ENCODE measurements at regions not wholly inside any gene's neighbourhood (a gene's known extent, or its start where the extent isn't known, plus 50 kb on each side); places are given as distances from the start of the nearest gene placed in this dataset.

DNA sequence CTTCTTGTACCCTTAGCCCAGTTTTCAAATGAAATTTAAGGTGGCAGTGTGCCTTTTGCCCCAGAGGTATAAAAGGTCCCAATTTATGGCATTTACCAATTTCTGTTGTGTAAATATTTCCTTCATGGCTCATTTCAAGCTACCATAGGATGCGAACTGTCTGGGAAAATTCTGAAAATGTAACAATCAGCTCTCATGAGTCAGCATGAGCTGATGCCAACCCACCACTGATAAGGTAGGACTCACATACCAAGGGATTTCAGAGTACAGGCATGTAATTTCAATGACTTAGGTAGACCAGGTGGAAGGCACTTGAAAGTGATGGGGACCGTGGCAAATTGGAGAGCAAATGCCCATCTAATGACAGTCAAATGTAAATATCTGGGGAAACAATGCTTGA lies 169.5 kb downstream of the TTC8 start:
- Mint-ChIP-seq H3K4me3 (ENCODE audit: unreplicated experiment) (no peak overlapping the region), H3K27ac (ENCODE audit: unreplicated experiment) (peak overlapping the region; percentile 4), H3K4me1 (ENCODE audit: low read depth, unreplicated experiment) (peaks cover 5% of the 10 kb centered on the region), H3K9me3 (ENCODE audit: unreplicated experiment) (peaks cover 6% of the 10 kb centered on the region), H3K36me3 (ENCODE audit: low read depth, unreplicated experiment) (peaks cover 2% of the 10 kb centered on the region), H3K27me3 (ENCODE audit: low read depth, unreplicated experiment) (peaks cover 2% of the 10 kb centered on the region)
- H3K9me3 ChIP-seq (ENCODE audit: insufficient read depth, low read depth, low read length), result no peaks in the 10 kb centered on the region
- no peak for TF ChIP-seq EZH2 (IDR thresholded peaks at IDR 0.05; ENCODE audit: insufficient read depth, low read length)
- TF ChIP-seq, protein P1, sequence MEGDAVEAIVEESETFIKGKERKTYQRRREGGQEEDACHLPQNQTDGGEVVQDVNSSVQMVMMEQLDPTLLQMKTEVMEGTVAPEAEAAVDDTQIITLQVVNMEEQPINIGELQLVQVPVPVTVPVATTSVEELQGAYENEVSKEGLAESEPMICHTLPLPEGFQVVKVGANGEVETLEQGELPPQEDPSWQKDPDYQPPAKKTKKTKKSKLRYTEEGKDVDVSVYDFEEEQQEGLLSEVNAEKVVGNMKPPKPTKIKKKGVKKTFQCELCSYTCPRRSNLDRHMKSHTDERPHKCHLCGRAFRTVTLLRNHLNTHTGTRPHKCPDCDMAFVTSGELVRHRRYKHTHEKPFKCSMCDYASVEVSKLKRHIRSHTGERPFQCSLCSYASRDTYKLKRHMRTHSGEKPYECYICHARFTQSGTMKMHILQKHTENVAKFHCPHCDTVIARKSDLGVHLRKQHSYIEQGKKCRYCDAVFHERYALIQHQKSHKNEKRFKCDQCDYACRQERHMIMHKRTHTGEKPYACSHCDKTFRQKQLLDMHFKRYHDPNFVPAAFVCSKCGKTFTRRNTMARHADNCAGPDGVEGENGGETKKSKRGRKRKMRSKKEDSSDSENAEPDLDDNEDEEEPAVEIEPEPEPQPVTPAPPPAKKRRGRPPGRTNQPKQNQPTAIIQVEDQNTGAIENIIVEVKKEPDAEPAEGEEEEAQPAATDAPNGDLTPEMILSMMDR (IDR thresholded peaks at IDR 0.05; ENCODE audit: insufficient read depth, low read depth, low read length), result no peak
- peak overlapping the region; percentile 44 for H3K4me2 ChIP-seq (ENCODE audit: low read length)
- no peaks in the 10 kb centered on the region for H3K79me2 ChIP-seq (ENCODE audit: insufficient read depth, low read length)
- peak overlapping the region; percentile 23 for H3K27ac ChIP-seq (ENCODE audit: low read depth, low read length)
- no peaks in the 10 kb centered on the region for H3K27me3 ChIP-seq (ENCODE audit: insufficient read depth, low read length)
- peaks cover 19% of the 10 kb centered on the region for H3K4me1 ChIP-seq (ENCODE audit: insufficient read depth, low read length)
- no peaks in the 10 kb centered on the region for H4K20me1 ChIP-seq (ENCODE audit: insufficient read depth, low read length)
- no peak overlapping the region for H2AFZ ChIP-seq (ENCODE audit: low read depth, low read length)
- FAIRE-seq, result no peak
- no peak overlapping the region for H3K4me3 ChIP-seq (ENCODE audit: insufficient read depth, low read depth, low read length)
- DNase-seq (ENCODE audit: low read depth), result peak; percentile 87
- H3K9ac ChIP-seq (ENCODE audit: low read length), result peak overlapping the region; percentile 8
- H3K36me3 ChIP-seq (ENCODE audit: insufficient read depth, low read length), result no peaks in the 10 kb centered on the region

DNA sequence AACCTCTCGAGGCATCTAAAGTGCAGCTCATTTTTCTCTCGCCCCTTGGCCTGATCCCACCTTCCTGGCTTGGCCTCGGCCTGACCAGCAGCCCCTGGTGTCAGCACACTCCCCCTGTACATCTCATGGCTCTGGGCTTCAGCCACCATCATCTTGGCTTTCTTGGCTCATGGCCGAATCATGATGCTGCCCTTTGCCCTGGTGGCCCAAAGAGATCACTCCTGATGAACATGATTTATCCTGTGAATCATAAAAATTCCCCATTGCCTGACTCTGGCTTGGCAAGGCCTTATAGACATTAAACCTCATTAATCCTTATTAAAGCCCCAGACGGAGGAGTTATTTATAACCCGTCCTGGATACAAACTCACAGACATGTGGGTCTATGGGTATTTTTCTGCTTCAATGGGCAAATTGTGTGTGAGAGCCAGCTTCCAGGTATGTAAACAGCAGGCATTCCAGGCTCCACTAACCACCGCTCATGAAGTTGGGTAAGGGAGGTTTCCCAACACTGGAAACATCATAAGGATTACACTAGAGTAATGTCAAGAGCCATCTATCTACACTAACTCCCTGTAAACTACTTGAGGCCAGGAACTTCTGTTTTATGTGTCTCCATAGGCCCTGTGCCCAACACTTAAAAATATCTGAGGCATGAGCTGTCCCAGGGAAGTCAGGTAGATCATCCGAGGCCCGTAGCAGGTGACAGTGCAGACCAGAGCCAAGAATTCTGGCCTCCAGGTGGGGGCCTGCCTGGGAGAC lies 171.2 kb downstream of the TTC8 start:
- H3K79me2 ChIP-seq (ENCODE audit: insufficient read depth, low read length), result no peaks in the 10 kb centered on the region
- Mint-ChIP-seq H3K4me3 (ENCODE audit: unreplicated experiment) (no peak overlapping the region), H3K9me3 (ENCODE audit: unreplicated experiment) (peaks cover 14% of the 10 kb centered on the region), H3K27me3 (ENCODE audit: low read depth, unreplicated experiment) (peaks cover 2% of the 10 kb centered on the region), H3K27ac (ENCODE audit: unreplicated experiment) (no peak overlapping the region), H3K36me3 (ENCODE audit: low read depth, unreplicated experiment) (peaks cover 4% of the 10 kb centered on the region), H3K4me1 (ENCODE audit: low read depth, unreplicated experiment) (peaks cover 11% of the 10 kb centered on the region)
- peak overlapping the region; percentile 24 for H3K9ac ChIP-seq (ENCODE audit: low read length)
- peak; percentile 99 for DNase-seq (ENCODE audit: low read depth)
- peak; percentile 39 for FAIRE-seq
- no peak for TF ChIP-seq EZH2 (IDR thresholded peaks at IDR 0.05; ENCODE audit: insufficient read depth, low read length)
- TF ChIP-seq, protein P1 (IDR thresholded peaks at IDR 0.05; ENCODE audit: insufficient read depth, low read depth, low read length), result no peak
- H3K27ac ChIP-seq (ENCODE audit: low read depth, low read length), result peak overlapping the region; percentile 45
- H3K4me3 ChIP-seq (ENCODE audit: insufficient read depth, low read depth, low read length), result no peak overlapping the region
- no peaks in the 10 kb centered on the region for H3K27me3 ChIP-seq (ENCODE audit: insufficient read depth, low read length)
- H4K20me1 ChIP-seq (ENCODE audit: insufficient read depth, low read length), result no peaks in the 10 kb centered on the region
- no peaks in the 10 kb centered on the region for H3K9me3 ChIP-seq (ENCODE audit: insufficient read depth, low read depth, low read length)
- H3K4me2 ChIP-seq (ENCODE audit: low read length), result no peak overlapping the region
- H3K4me1 ChIP-seq (ENCODE audit: insufficient read depth, low read length), result peaks cover 27% of the 10 kb centered on the region
- H3K36me3 ChIP-seq (ENCODE audit: insufficient read depth, low read length), result no peaks in the 10 kb centered on the region
- peak overlapping the region; percentile 2 for H2AFZ ChIP-seq (ENCODE audit: low read depth, low read length)

DNA sequence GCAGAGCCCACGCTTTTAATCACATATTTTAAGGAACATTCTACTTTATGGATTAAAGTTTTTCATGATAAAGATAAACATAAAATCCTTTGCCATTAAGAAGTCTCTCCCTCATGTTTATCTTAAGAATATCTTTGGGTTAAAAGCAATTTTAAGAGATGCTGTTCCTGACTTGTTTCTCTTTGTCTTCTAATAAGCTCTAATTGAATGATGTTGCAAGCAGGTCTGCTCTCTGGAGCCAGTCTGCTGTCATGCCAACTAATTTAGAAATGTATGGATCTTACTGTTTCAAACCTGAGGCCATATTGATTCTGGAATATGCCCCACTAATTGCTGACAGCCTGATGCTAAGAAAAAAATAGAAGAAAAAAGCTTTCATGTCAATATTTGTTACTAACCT lies 173.6 kb downstream of the TTC8 start:
- Mint-ChIP-seq H3K4me3 (ENCODE audit: unreplicated experiment) (no peak overlapping the region), H3K4me1 (ENCODE audit: low read depth, unreplicated experiment) (peaks cover 17% of the 10 kb centered on the region)

More for the DNA sequence above, 173.6 kb downstream of the TTC8 start:
- Histone ChIP-seq H3K36me3 (ENCODE audit: insufficient read depth, low read length) (no peaks in the 10 kb centered on the region), H3K27me3 (ENCODE audit: insufficient read depth, low read length) (no peaks in the 10 kb centered on the region), H3K4me1 (ENCODE audit: insufficient read depth, low read length) (peaks cover 36% of the 10 kb centered on the region), H3K79me2 (ENCODE audit: insufficient read depth, low read length) (no peaks in the 10 kb centered on the region), H3K4me3 (ENCODE audit: insufficient read depth, low read depth, low read length) (no peak overlapping the region), H3K9ac (ENCODE audit: low read length) (no peak overlapping the region), H3K9me3 (ENCODE audit: insufficient read depth, low read depth, low read length) (no peaks in the 10 kb centered on the region), H2AFZ (ENCODE audit: low read depth, low read length) (no peak overlapping the region), H3K4me2 (ENCODE audit: low read length) (no peak overlapping the region), H4K20me1 (ENCODE audit: insufficient read depth, low read length) (no peaks in the 10 kb centered on the region), H3K27ac (ENCODE audit: low read depth, low read length) (no peak overlapping the region)
- no peak for TF ChIP-seq EZH2 (IDR thresholded peaks at IDR 0.05; ENCODE audit: insufficient read depth, low read length)
- TF ChIP-seq, protein P1 (IDR thresholded peaks at IDR 0.05; ENCODE audit: insufficient read depth, low read depth, low read length), result no peak
- FAIRE-seq (no peak), DNase-seq (ENCODE audit: low read depth) (no peak)
- Mint-ChIP-seq H3K27ac (ENCODE audit: unreplicated experiment) (no peak overlapping the region), H3K9me3 (ENCODE audit: unreplicated experiment) (peaks cover 14% of the 10 kb centered on the region), H3K36me3 (ENCODE audit: low read depth, unreplicated experiment) (peaks cover 6% of the 10 kb centered on the region), H3K27me3 (ENCODE audit: low read depth, unreplicated experiment) (no peaks in the 10 kb centered on the region)

Data from astrocyte (in vitro differentiated cells and primary cell).